ENCODE measurements at regions not wholly inside any gene's neighbourhood (a gene's known extent, or its start where the extent isn't known, plus 50 kb on each side); places are given as distances from the start of the nearest gene placed in this dataset.

DNA sequence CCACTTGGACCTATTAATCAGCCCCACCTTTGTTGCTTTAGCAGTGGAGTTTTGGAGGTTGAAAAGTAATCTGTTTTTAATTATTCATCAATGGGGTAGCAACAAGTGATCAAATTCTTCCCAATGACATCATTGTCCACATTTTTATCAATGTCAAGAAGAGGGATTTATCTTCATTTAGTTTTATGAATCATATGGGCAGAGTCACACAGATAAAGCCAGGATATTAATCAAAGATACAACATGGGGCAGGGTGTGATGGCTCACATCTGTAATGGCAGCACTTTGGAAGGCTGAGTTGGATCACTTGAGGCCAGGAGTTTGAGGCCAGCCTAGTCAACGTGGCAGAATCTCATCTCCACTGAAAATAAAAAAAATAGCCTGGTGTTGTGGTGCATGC lies 388.4 kb upstream of the POM121L12 start:
- H3K4me1 ChIP-seq (replicated peaks in 1 of 4; ENCODE audit: control insufficient read depth in 3 of 4, insufficient read depth in 4 of 4, low read length in 3 of 4), result no peaks in the 10 kb centered on the region
- H3K27ac ChIP-seq (ENCODE audit: low read depth, low read length), result no peak overlapping the region
- POLR2A ChIA-PET (ENCODE audit: partially characterized antibody), result no interaction called here
- TF ChIP-seq, protein P1, sequence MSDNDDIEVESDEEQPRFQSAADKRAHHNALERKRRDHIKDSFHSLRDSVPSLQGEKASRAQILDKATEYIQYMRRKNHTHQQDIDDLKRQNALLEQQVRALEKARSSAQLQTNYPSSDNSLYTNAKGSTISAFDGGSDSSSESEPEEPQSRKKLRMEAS (IDR thresholded peaks at IDR 0.05), result no peak
- TF ChIP-seq SP4 (IDR thresholded peaks at IDR 0.05; ENCODE audit: low read length) (no peak), SP2 (IDR thresholded peaks at IDR 0.05; ENCODE audit: low read length) (no peak), FOSL1 (IDR thresholded peaks at IDR 0.05; ENCODE audit: insufficient read depth, low read depth, low read length) (no peak), ZNF274 (IDR thresholded peaks at IDR 0.05; ENCODE audit: borderline replicate concordance, extremely low read depth, low read length) (no peak), SIN3A (conservative IDR thresholded peaks at IDR 0.05 in 1 of 2, IDR thresholded peaks at IDR 0.05 in 1 of 2; ENCODE audit: low read depth in 1 of 2, low read length in 2 of 2) (no peak), SP1 (IDR thresholded peaks at IDR 0.05; ENCODE audit: low read depth, low read length) (no peak), NRF1 (IDR thresholded peaks at IDR 0.05; ENCODE audit: low read depth, low read length) (no peak), TAF7 (optimal IDR thresholded peaks at IDR 0.05; ENCODE audit: borderline replicate concordance, low read depth, low read length) (no peak), JUN (IDR thresholded peaks at IDR 0.05; ENCODE audit: low read depth, low read length) (no peak), YY1 (IDR thresholded peaks at IDR 0.05; ENCODE audit: low read depth, low read length) (no peak), EP300 (IDR thresholded peaks at IDR 0.05; ENCODE audit: borderline replicate concordance in 1 of 2, low read depth in 2 of 2, low read length in 2 of 2) (no peak), GTF2F1 (IDR thresholded peaks at IDR 0.05; ENCODE audit: borderline replicate concordance, low read depth, low read length) (no peak)
- TF ChIP-seq, protein P2, sequence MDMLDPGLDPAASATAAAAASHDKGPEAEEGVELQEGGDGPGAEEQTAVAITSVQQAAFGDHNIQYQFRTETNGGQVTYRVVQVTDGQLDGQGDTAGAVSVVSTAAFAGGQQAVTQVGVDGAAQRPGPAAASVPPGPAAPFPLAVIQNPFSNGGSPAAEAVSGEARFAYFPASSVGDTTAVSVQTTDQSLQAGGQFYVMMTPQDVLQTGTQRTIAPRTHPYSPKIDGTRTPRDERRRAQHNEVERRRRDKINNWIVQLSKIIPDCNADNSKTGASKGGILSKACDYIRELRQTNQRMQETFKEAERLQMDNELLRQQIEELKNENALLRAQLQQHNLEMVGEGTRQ (IDR thresholded peaks at IDR 0.05; ENCODE audit: low read length), result no peak

More for the DNA sequence above, 388.4 kb upstream of the POM121L12 start:
- H3K4me3 ChIP-seq (ENCODE audit: extremely low read depth in 1 of 4, insufficient read depth in 2 of 4, low read depth in 3 of 4, low read length in 4 of 4), result no peak overlapping the region
- no peak overlapping the region for H4K8ac ChIP-seq (ENCODE audit: extremely low read depth, insufficient read depth, low read length)
- no peak overlapping the region for H4K5ac ChIP-seq (ENCODE audit: insufficient read length, low read depth, low read length)
- H2BK12ac ChIP-seq (ENCODE audit: low read depth, low read length), result no peak overlapping the region
- no peak overlapping the region for H3K14ac ChIP-seq (ENCODE audit: insufficient read length)
- no peaks in the 10 kb centered on the region for H4K20me1 ChIP-seq (replicated peaks in 1 of 2; ENCODE audit: control insufficient read depth in 1 of 2, insufficient read depth in 2 of 2, low read length in 2 of 2)
- no peaks in the 10 kb centered on the region for H3K79me2 ChIP-seq (ENCODE audit: control insufficient read depth in 1 of 2, insufficient read depth in 2 of 2, low read length in 2 of 2)
- no peak for DNase-seq (ENCODE audit: low read depth in 1 of 2, low spot score in 2 of 2)
- CTCF ChIA-PET (ENCODE audit: partially characterized antibody), result no interaction called here
- H3K56ac ChIP-seq (replicated peaks; ENCODE audit: insufficient read length, low read depth, low read length), result no peak overlapping the region
- no peak overlapping the region for H3K23ac ChIP-seq (ENCODE audit: insufficient read length)
- no peak overlapping the region for H4K91ac ChIP-seq (replicated peaks; ENCODE audit: insufficient read length, low read length)
- H3K18ac ChIP-seq (ENCODE audit: extremely low read depth, low read length), result no peak overlapping the region
- no peak overlapping the region for H2BK15ac ChIP-seq (ENCODE audit: low read length)
- no peaks in the 10 kb centered on the region for H3K23me2 ChIP-seq (ENCODE audit: low read depth, low read length)
- 100% methylated on average over 1 of the region's 1 CpG; no CpG with 5 or more reads in 1 of the 2 experiments for WGBS, 2 experiments (ENCODE audit: extremely low coverage in 1 of 2, insufficient coverage in 1 of 2, insufficient read length in 1 of 2, insufficient replicate concordance in 2 of 2, low coverage in 1 of 2, low lambda C conversion rate in 2 of 2, missing lambda C conversion rate in 1 of 2)
- H2AFZ ChIP-seq (ENCODE audit: low read length), result no peak overlapping the region
- no peak overlapping the region for H3K9ac ChIP-seq (replicated peaks in 1 of 4; ENCODE audit: extremely low read depth in 1 of 4, low read depth in 3 of 4, low read length in 3 of 4)
- no peaks in the 10 kb centered on the region for H3K79me1 ChIP-seq (ENCODE audit: low read depth, low read length)
- H2BK20ac ChIP-seq (ENCODE audit: low read length), result no peak overlapping the region
- H3K36me3 ChIP-seq (ENCODE audit: control insufficient read depth in 2 of 4, insufficient read depth in 4 of 4, low read length in 3 of 4), result no peaks in the 10 kb centered on the region
- H2BK5ac ChIP-seq (ENCODE audit: low read depth, low read length), result no peak overlapping the region
- no peak overlapping the region for H3K4me2 ChIP-seq (ENCODE audit: insufficient read depth in 1 of 2, low read depth in 2 of 2, low read length in 2 of 2)
- H3K27me3 ChIP-seq (replicated peaks in 1 of 4; ENCODE audit: control insufficient read depth in 3 of 4, extremely low read depth in 1 of 4, insufficient read depth in 3 of 4, low read length in 3 of 4), result no peaks in the 10 kb centered on the region
- H3K4ac ChIP-seq (replicated peaks; ENCODE audit: insufficient read length, low read depth, low read length), result no peak overlapping the region
- H3K9me3 ChIP-seq (ENCODE audit: insufficient read depth in 2 of 2, low read depth in 1 of 2, low read length in 1 of 2), result no peaks in the 10 kb centered on the region
- FAIRE-seq, result no peak
- no peak overlapping the region for H2BK120ac ChIP-seq (replicated peaks; ENCODE audit: low read depth, low read length)
- no peak overlapping the region for H2AK5ac ChIP-seq (ENCODE audit: low read depth, low read length)

Measured in H1 (cell line).